GM13977 (cell line): ENCODE measurements at regions not wholly inside any gene's neighbourhood (a gene's known extent, or its start where the extent isn't known, plus 50 kb on each side); places are given as distances from the start of the nearest gene placed in this dataset.

Source experiments
- DNase-seq: peaks from one replicate; pipeline ENCODE4 v3.0.0; 2012; ENCODE audit warnings: low spot score
- in situ Hi-C: fragments of 300-500 bp; cut with MboI; formaldehyde crosslinking; loops from one replicate; pipeline ENCODE4 v1.12.0; 2022; ENCODE audit warnings: low sequenced_read_pairs, low pct_unique_long_range_greater_than_20kb, mixed read lengths, inconsistent platforms; ENCODE audit not compliant: unreplicated experiment
- TF ChIP-seq, protein P1 (sequence below): IDR thresholded peaks from 2 replicates; pipeline ENCODE4 v1.5.1; 2012; ENCODE audit warnings: mild to moderate bottlenecking, control low read depth; ENCODE audit not compliant: insufficient read depth; ENCODE audit errors: extremely low read depth, missing control alignments

DNA sequence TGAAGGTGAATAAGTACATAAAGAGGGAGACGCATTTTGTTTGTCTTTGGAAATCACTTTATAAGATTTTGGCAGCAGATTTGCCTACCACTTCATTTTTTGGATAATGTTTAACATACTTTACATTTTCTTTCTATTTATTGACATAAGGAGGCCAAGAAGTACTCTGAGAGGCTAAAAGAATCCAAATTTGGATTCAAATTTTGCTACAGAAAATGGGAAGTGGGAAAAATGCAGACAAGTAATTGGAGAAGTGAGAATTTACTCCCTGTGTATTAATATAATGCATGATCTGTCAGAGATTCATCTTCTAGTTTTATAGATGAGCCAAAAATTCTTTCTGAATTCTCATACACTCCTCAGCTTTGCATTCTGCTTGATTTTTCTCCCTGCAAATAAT lies 411.2 kb upstream of the CTNND2 start:
- no peak for DNase-seq
- in situ Hi-C loops = no loop called here
- TF ChIP-seq, protein P1, sequence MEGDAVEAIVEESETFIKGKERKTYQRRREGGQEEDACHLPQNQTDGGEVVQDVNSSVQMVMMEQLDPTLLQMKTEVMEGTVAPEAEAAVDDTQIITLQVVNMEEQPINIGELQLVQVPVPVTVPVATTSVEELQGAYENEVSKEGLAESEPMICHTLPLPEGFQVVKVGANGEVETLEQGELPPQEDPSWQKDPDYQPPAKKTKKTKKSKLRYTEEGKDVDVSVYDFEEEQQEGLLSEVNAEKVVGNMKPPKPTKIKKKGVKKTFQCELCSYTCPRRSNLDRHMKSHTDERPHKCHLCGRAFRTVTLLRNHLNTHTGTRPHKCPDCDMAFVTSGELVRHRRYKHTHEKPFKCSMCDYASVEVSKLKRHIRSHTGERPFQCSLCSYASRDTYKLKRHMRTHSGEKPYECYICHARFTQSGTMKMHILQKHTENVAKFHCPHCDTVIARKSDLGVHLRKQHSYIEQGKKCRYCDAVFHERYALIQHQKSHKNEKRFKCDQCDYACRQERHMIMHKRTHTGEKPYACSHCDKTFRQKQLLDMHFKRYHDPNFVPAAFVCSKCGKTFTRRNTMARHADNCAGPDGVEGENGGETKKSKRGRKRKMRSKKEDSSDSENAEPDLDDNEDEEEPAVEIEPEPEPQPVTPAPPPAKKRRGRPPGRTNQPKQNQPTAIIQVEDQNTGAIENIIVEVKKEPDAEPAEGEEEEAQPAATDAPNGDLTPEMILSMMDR = no peak

DNA sequence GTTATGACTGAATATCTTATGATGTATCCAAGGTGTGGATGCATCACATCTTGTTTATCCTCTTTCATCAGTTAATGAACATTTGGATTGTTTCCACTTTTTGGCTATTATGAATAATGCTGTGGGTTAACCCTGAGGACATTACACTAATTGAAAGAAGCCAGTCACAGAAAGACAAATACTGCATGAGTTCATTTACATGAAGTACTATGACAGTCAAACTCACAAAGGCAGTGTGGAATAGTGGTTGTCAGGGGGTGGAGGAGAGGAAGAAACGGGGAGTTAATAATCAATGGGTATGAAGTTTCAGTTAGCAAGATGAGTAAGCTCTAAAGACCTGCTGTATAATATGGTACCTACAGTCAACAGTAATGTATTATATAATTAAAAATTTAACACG lies 409.4 kb upstream of the CTNND2 start:
- in situ Hi-C loops = no loop called here
- no peak for DNase-seq
- TF ChIP-seq, protein P1 = no peak

DNA sequence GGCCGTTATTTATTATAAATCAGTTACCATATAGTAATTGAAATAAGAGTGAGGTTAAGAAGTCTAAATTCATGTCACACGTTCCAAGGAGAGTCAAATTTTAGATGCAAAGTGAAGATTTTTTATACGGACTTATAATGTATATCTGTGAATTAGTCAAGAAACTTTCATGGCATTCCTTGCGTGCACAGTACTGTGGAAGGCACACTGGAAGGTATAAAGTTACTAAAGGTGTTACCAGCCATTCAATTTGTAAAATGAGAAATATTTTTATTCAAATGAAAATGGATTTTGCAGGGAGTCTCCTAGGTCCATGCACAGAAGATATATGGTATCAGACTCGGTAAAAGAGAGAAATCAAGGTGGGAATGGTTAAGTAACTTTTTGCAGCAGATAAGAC lies 408.1 kb upstream of the CTNND2 start:
- TF ChIP-seq, protein P1 = no peak
- in situ Hi-C loops = no loop called here
- DNase-seq = no peak

DNA sequence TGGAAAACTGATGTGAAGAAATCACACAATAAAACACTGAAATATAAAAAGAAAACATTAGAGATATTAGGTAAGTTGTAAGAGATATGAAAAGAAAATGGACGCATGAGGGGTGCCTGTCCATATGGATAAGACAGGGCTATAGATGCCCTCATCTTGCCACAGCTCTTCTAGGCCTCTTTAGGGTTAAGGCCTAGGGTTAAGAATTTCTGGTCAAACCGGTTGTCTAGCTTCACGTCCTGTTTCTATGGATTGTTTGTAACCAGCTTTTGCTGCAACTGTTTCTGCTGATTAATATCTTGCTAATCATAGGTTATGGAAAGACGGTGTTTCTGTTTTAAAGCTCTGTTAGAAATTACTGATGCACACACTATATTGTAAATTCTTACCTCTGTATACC lies 389.9 kb upstream of the CTNND2 start:
- TF ChIP-seq, protein P1 = no peak
- in situ Hi-C loops = no loop called here
- DNase-seq = no peak

DNA sequence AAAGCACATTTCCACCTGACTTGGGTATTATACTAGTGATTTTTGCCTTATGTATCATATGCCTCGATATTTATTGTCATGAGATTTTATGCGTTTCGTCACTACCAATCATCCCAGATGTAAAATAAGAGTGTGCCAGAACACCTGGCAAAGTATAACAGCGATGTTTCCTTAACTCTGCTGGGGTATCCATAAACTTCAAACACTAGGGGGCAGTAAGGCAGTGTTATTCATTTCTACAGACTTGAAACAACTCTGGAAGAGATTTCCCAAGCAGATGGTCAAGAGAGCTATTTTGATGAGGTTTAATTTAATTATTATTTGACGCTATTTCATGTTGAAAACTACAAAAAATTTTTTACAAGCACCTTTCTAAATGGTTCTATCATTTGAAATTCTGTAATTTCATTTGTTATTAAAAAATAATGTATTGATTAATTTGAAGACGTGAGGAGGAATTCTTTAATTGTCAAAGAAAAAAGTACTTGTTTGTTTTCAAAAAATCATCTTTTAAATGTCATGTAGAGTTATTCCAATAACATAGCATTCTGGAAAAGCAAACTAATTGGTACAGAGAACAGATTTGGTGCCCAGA lies 388.5 kb upstream of the CTNND2 start:
- in situ Hi-C loops = no loop called here
- TF ChIP-seq, protein P1 = peak; percentile 42
- DNase-seq = no peak

DNA sequence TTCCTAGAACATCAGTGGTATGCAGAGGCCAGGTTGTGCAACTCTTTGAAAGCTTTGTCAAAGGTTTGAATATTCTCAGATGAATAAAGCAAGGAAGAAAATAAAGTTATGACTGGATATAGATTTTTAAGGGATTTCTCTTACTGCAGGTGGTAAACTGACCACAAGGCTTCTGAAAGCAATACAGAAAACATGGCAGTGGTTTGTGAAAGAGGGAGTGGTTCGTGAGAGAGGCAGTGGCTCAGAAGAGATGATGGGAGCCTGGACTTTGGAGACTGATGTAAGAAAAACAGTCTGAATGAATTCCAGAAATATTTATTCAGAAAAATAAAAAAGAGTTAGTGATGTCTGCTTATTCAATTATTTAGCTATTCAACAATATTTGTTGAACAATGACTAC lies 380.4 kb upstream of the CTNND2 start:
- in situ Hi-C loops = no loop called here
- TF ChIP-seq, protein P1 = no peak
- DNase-seq = no peak
